GM18505 (cell line): ENCODE measurements at regions not wholly inside any gene's neighbourhood (a gene's known extent, or its start where the extent isn't known, plus 50 kb on each side); places are given as distances from the start of the nearest gene placed in this dataset.

Source experiments
- ATAC-seq: cut with Tn5 transposase; IDR thresholded peaks from one replicate; pipeline ENCODE4 v1.9.1; 2021; ENCODE audit not compliant: unreplicated experiment
- POLR2A ChIP-seq: IDR thresholded peaks from 4 replicates; pipeline ENCODE4 v1.6.1; 2011; ENCODE audit warnings: borderline replicate concordance; ENCODE audit not compliant: insufficient read depth, insufficient read length; ENCODE audit errors: extremely low read depth

- ATAC-seq: no peak
- TF ChIP-seq POLR2A: no peak
Observed at GRCh38 chr16:86041807-86042206, 142.8 kb downstream of the IRF8 start.

GRCh38 chr16:86042393-86042792, 143.4 kb downstream of the IRF8 start:
- no peak for ATAC-seq
- TF ChIP-seq POLR2A: no peak

DNA sequence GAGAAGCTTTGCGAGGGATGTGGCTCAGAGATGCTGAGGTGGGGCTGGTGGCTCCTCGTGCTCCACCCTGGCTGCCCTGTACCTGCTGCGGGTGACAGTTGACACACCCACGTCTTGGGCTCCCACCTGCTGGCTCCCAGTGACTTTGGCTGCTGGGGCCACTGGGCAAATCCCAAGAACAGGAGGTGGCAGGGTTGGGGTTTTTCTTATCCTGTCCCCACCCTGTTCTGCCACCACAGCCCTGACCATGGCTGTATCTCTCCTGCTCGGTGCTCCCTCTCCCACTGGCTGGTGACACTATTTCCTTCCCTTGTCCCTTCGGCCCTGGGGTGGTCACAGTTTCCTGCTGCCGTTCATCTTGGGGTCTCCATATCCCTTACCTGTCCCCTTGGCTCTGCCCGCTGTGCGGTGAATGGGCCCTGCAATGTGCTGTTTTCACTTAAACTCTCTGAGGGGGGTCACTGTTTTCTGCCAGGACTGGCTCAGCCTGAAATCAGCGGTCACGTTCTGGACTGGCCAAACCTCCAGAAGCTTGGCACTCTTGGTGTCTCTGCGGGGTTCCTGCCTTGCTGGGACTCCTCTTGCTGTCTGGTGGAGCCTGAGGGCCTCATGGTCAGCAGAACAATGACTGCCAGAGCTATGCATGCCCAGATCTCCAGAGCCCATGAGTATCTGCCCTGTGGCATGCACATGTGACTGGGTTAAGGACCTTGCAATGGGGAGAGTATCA, 144.2 kb downstream of the IRF8 start:
- TF ChIP-seq POLR2A: no peak
- ATAC-seq: no peak

- no peak for TF ChIP-seq POLR2A
- no peak for ATAC-seq
Observed at GRCh38 chr16:86044241-86044671, 145.3 kb downstream of the IRF8 start.

DNA sequence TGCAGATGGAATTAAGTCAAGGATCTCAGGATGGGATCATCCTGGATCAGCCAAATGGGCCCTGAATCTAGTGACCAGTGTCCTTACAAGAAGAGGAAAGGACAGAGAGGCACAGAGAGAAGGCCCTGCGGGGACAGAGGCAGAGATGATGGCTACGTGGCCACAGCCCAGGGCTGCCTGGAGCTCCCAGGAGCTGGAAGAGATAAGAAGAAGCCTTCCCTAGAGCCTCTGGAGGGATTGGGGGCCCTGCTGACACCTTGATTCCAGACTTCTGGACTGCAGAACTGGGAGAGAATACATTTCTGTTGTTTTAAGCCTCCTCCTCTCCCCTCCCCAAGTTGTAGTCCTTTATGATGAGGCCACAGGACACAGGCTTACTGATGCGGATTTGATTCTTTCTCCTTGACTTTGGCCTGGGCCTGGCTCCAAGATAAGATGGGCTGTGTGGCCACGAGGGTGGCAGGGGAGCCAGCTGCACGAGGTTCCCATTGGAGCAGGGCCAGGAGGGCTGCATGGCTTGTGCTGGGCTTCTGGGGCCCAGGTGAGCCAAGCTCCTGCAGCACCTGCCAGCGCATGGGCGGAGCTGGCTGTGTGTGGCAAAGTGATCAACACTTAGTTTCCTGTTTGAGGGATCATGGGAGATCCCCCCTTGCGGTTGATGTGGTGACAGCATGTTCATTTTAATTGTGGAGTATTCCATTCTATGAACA, 146.1 kb downstream of the IRF8 start:
- ATAC-seq: no peak
- TF ChIP-seq POLR2A: no peak

DNA sequence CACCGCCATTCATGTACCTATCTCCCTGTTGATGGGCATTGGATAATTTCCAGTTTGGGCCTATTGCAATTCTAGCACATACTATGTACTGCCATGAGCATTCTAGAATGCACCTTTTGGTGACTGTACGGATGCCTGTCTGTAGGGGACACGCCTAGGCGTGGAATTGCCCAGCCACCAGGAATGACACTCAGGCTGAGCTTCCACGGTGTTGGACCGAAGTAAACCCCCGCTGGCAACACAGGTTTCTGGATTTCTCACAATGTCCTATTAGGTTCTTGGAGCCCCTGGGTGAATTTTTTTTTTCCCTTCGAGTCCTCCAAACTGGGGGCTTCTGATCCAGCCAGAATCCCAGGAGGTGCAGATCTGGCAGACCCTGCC, 146.6 kb downstream of the IRF8 start:
- no peak for TF ChIP-seq POLR2A
- no peak for ATAC-seq

DNA sequence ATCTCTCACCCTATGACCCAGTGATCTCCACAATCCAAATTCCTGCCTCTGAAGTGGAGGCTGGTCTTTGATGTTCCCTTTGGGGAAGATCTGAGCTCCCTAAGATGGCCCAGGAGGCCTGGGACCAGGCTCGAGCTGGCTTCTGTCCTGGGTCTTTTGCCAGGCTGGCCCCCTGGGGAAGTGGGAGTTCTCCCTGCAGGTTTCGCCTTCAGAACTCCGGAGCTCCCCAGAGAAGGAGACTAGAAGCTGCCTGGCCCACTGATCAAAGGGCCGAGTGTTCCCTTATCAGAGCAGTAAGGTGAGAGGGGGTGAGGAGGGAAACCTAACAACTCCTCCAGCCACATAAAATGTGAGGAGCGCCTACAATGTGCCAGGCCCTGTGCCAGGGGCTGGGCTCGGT, 147.1 kb downstream of the IRF8 start:
- ATAC-seq: no peak
- TF ChIP-seq POLR2A: no peak

GRCh38 chr16:86046667-86047270, 147.8 kb downstream of the IRF8 start:
- TF ChIP-seq POLR2A: no peak
- no peak for ATAC-seq

DNA sequence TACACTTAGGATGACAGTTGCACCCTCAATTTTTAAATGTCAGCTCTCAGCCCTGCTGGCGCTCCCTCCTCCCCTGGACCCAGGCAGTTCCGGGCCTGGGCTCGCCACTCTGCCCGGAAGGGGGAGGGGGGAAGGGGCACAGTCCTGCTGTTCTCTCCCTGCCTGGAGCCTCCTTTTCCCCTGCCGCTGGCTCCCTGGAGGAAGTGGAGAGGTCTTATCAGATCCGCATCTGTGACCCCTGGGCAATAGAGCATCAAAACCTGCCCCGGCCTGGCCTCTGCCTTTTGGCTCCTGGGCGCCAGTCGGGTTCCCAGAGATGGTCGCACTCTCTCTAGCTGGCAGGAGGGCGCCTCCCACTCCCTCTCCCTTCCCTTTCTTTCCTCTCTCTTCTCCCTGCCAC, 149.3 kb downstream of the IRF8 start:
- no peak for ATAC-seq
- no peak for TF ChIP-seq POLR2A

DNA sequence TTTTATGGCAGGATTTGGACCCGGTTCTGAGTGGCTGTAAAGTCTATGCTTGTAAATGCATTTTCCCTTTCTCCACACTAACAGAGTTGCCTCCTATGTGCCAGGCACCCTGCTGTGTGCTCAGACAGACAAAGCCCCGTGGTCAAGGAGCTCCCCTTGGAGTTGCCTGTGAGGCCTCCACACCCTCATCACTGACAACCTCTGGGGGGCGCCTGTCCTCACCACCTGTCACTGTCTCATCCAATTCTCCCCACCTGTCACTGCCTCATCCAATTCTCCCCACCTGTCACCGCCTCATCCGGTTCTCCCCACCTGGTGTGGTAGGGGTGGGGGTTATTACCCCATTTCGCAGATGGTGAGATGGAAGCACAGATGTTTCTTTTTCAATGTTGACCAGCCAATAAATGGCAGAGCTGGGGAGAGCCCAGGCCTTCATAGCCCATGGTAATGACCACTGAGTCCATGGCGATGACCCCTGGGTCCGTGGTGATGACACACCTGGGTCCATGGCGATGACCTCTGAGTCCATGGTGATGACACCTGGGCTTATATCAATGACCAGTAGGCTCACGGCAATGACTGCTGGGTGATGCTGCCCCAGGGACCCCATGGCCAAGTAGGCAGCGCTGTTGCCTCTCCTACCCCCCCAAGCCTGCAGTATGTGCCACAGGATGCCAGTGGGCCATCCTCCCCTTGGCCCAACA, 150.1 kb downstream of the IRF8 start:
- no peak for ATAC-seq
- TF ChIP-seq POLR2A: no peak

- no peak for ATAC-seq
- TF ChIP-seq POLR2A: no peak
Observed at GRCh38 chr16:86049641-86050040, 150.7 kb downstream of the IRF8 start.

DNA sequence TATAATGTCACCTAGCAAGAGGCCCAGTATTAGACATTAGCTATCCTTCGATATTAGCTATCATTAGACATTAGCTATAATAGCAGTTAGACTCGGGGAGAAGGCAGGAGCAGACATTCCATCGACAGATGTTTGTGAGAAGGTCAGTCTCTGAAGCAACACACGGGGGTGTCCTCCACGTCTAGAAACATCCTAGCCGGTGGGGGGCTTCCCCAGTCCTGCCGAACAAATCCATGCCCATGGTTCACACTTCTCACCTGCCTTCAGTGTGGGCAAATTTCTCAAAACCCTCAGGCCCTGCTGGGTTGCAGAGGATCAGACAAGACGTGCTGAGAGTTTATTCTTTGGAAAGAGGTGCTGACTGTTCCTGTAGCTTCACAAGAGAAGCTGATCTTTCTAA, 151.1 kb downstream of the IRF8 start:
- ATAC-seq: no peak
- TF ChIP-seq POLR2A: no peak

DNA sequence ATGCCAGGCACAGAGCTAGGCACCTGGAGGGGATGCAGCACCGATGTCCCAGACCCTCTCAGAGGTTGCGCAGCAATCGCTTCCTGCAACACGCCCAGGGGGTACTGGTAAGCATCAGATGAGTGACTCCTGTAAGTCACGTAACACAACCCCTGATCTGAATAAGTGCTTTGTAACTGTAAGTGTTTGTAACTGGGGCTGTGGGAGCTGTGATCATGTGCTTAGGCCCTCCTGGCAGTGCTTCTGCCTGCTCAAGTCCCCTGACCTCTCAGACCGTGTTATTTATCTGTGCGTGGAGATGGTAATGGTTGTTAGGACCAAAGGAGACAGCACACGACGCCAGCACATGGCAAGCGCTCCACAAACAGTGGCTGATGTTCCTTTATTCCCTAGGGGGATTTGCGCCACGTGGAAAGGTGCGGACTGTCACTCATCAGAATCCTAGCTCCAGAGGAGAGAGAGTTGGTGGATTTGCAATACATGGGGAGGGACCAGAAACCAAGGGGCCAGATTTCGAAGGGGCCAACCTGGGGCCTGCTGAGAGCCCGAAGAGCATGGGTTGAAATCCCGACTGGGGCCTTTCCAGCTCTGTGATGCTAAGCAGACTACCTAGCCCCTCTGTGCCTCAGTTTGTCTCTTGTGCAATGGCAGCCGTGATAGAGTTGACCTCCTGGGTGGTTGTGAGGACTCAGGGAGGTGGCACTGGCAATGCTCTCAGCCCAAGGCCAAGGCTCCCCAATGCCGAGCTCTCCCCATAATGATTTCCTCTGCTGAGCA, 151.8 kb downstream of the IRF8 start:
- ATAC-seq: no peak
- TF ChIP-seq POLR2A: no peak
